Endodermal cell (in vitro differentiated cells): ENCODE measurements at regions not wholly inside any gene's neighbourhood (a gene's known extent, or its start where the extent isn't known, plus 50 kb on each side); places are given as distances from the start of the nearest gene placed in this dataset.

Experiments
- DNase-seq: peaks from one replicate; pipeline ENCODE4 v3.0.0-alpha.2; 2017
- H3K27ac ChIP-seq: 2 replicates; pipeline ENCODE4 v1.5.1; 2013; ENCODE audit warnings: mild to moderate bottlenecking, low read depth, low read length, moderate library complexity
- H3K27me3 ChIP-seq: 2 replicates; pipeline ENCODE4 v1.6.1; 2013; ENCODE audit warnings: mild to moderate bottlenecking, low read length, moderate library complexity; ENCODE audit not compliant: insufficient read depth, control insufficient read depth, poor library complexity, severe bottlenecking
- H3K36me3 ChIP-seq: 2 replicates; pipeline ENCODE4 v1.7.0; 2013; ENCODE audit warnings: mild to moderate bottlenecking, low read length, moderate library complexity; ENCODE audit not compliant: control insufficient read depth, insufficient read depth
- H3K4me1 ChIP-seq: one replicate; pipeline ENCODE4 v1.7.0; 2013; ENCODE audit warnings: low read length; ENCODE audit not compliant: control insufficient read depth, insufficient read depth
- H3K4me3 ChIP-seq: 2 replicates; pipeline ENCODE4 v1.5.1; 2013; ENCODE audit warnings: mild to moderate bottlenecking, low read length, moderate library complexity
- H3K9ac ChIP-seq: 2 replicates; pipeline ENCODE4 v1.6.1; 2013; ENCODE audit warnings: mild to moderate bottlenecking, low read length, moderate library complexity; ENCODE audit not compliant: poor library complexity, severe bottlenecking; ENCODE audit errors: extremely low read depth
- H3K9me3 ChIP-seq: 2 replicates; pipeline ENCODE4 v1.6.1; 2013; ENCODE audit warnings: mild to moderate bottlenecking, low read length, moderate library complexity; ENCODE audit not compliant: control insufficient read depth
- H3K27ac Mint-ChIP-seq: 2 replicates; pipeline ENCODE4 v1.8.0; 2020; ENCODE audit warnings: mixed read lengths
- H3K27me3 Mint-ChIP-seq: 2 replicates; pipeline ENCODE4 v1.8.0; 2021; ENCODE audit warnings: mild to moderate bottlenecking, mixed read lengths; ENCODE audit not compliant: insufficient read depth
- H3K36me3 Mint-ChIP-seq: 2 replicates; pipeline ENCODE4 v1.8.0; 2020; ENCODE audit warnings: low read depth, mixed read lengths
- H3K4me1 Mint-ChIP-seq: 2 replicates; pipeline ENCODE4 v1.8.0; 2020; ENCODE audit warnings: mixed read lengths
- H3K4me3 Mint-ChIP-seq: 2 replicates; pipeline ENCODE4 v1.8.0; 2020; ENCODE audit warnings: mild to moderate bottlenecking, moderate library complexity, mixed read lengths
- H3K9me3 Mint-ChIP-seq: 2 replicates; pipeline ENCODE4 v1.8.0; 2020; ENCODE audit warnings: mild to moderate bottlenecking, mixed read lengths
- WGBS, 2 experiments: methylation state at CpG; one replicate each; pipeline versions ENCODE4 v1.1.5 to v1.1.7; 2013; ENCODE audit warnings: missing lambda C conversion rate in 2 of 2, mixed read lengths in 1 of 2; ENCODE audit not compliant: insufficient coverage in 1 of 2, insufficient read length in 1 of 2; 5-methylcytosine and 5-hydroxymethylcytosine counted together
- TF ChIP-seq, protein P1 (sequence below): fragments of 200-600 bp; sonication (generic); conservative IDR thresholded peaks from 2 replicates; pipeline ENCODE4 v1.5.0; 2021; ENCODE audit warnings: antibody characterized with exemption, mild to moderate bottlenecking

DNA sequence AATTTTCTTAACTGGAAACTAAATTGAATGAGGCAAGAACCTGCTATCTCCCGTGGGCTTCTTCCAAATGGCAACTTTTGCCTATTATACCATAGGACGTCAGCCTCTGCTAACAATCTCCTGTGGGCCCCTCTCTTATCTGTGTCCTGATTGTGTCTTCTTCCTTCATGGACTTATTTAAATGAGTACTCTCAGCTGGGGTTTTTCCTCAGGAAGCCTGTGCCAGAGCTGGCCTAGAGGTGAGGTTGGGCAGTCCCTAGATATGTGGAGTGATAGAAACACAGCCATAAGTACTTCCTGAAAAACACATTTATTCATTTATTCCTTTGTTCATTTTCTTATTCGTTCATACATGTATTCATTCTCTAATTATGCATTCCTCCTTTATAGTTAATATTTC lies 712.5 kb upstream of the SLIT2 start:
- no peak overlapping the region for H3K27ac Mint-ChIP-seq
- no peaks in the 10 kb centered on the region for H3K9me3 Mint-ChIP-seq
- no peak overlapping the region for H3K4me3 Mint-ChIP-seq
- H3K36me3 Mint-ChIP-seq = no peaks in the 10 kb centered on the region
- no peak for DNase-seq
- TF ChIP-seq, protein P1, sequence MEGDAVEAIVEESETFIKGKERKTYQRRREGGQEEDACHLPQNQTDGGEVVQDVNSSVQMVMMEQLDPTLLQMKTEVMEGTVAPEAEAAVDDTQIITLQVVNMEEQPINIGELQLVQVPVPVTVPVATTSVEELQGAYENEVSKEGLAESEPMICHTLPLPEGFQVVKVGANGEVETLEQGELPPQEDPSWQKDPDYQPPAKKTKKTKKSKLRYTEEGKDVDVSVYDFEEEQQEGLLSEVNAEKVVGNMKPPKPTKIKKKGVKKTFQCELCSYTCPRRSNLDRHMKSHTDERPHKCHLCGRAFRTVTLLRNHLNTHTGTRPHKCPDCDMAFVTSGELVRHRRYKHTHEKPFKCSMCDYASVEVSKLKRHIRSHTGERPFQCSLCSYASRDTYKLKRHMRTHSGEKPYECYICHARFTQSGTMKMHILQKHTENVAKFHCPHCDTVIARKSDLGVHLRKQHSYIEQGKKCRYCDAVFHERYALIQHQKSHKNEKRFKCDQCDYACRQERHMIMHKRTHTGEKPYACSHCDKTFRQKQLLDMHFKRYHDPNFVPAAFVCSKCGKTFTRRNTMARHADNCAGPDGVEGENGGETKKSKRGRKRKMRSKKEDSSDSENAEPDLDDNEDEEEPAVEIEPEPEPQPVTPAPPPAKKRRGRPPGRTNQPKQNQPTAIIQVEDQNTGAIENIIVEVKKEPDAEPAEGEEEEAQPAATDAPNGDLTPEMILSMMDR = no peak
- H3K27me3 ChIP-seq = no peaks in the 10 kb centered on the region
- no peaks in the 10 kb centered on the region for H3K9me3 ChIP-seq
- H3K4me3 ChIP-seq = no peak overlapping the region
- no peaks in the 10 kb centered on the region for H3K27me3 Mint-ChIP-seq
- no peaks in the 10 kb centered on the region for H3K36me3 ChIP-seq
- H3K9ac ChIP-seq = no peak overlapping the region
- H3K27ac ChIP-seq = no peak overlapping the region
- 86 to 88% methylated on average over 1 to 3 of the region's 3 CpGs for WGBS, 2 experiments
- no peaks in the 10 kb centered on the region for H3K4me1 ChIP-seq
- H3K4me1 Mint-ChIP-seq = peaks cover 6% of the 10 kb centered on the region

DNA sequence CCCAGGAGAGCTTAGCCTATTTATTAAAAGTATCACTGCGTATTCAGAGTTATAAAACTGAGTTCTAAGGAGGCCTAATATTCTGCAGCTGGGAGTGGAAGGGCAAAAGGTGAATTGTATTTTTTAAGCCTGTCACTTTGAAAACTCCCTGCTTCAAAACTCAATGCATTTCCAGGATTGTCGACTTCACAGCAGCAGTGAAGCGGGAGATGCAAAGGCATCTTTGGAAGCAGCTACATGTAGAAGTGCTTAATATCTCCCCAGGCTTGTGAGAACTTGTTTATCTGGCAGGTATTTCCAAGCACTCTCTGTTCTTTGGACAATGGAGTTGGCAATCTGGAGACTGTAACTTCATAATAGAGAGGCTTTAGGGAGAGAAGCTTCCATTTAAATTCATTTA lies 717.5 kb upstream of the SLIT2 start:
- TF ChIP-seq, protein P1 = no peak
- H3K4me3 Mint-ChIP-seq = no peak overlapping the region
- H3K9ac ChIP-seq = no peak overlapping the region
- no peak overlapping the region for H3K27ac ChIP-seq
- H3K4me3 ChIP-seq = no peak overlapping the region
- peaks cover under 1% of the 10 kb centered on the region for H3K4me1 Mint-ChIP-seq
- DNase-seq = no peak
- no peaks in the 10 kb centered on the region for H3K36me3 Mint-ChIP-seq
- 94% methylated on average over 3 of the region's 3 CpGs; no CpG with 5 or more reads in 1 of the 2 experiments for WGBS, 2 experiments
- no peaks in the 10 kb centered on the region for H3K4me1 ChIP-seq
- no peaks in the 10 kb centered on the region for H3K27me3 Mint-ChIP-seq
- no peaks in the 10 kb centered on the region for H3K9me3 Mint-ChIP-seq
- H3K9me3 ChIP-seq = no peaks in the 10 kb centered on the region
- H3K27ac Mint-ChIP-seq = no peak overlapping the region
- H3K27me3 ChIP-seq = no peaks in the 10 kb centered on the region
- no peaks in the 10 kb centered on the region for H3K36me3 ChIP-seq

DNA sequence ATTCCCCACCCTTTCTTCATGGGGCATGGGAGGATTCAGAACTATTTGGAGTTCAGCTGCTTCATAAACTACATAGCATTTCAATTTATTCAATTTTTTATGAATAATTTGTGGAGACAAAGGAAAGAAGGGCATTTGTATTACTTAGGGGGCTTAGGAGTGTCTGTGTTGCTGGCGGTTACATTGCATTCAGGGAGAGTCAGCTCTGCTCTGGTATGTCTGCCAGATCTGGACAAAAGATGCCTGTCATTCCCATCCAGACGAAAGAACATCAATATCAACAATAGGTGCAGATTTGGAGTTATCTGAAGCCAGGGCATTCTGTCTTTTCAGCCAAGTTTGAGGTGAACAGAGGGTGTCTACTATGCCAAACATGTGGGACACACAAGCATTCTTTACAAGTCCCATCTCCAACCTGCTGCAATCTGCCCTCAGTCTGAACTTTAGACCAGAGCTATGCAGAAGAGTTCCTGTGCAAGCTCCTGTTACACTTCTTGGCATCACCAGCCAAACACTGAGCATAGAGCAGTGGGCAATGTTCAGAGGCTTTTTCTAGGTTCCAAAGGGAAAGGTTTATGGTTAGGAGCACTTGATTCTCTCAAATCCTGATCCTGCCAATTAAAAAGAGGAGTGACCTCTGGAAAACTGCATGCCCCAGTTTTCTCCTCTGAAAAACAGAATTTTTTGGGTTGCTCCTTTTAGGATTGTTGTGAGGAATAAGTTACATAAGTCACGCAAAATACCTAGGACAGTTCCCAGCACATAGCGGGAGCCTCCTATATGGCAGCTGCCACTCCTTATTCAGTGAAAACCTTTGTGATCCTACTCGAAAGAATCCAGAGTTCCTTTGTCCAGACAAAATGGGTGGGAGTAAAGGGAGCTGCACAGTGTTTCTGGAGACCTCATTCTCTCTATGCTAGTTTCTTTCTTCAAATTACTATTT lies 719.5 kb upstream of the SLIT2 start:
- Mint-ChIP-seq H3K27me3 (no peaks in the 10 kb centered on the region), H3K4me3 (no peak overlapping the region), H3K36me3 (no peaks in the 10 kb centered on the region), H3K9me3 (no peaks in the 10 kb centered on the region), H3K4me1 (no peaks in the 10 kb centered on the region), H3K27ac (no peak overlapping the region)
- WGBS, 2 experiments = 42 to 89% methylated on average over 2 to 5 of the region's 5 CpGs
- no peaks in the 10 kb centered on the region for H3K9me3 ChIP-seq
- no peaks in the 10 kb centered on the region for H3K27me3 ChIP-seq
- no peak for DNase-seq
- no peaks in the 10 kb centered on the region for H3K4me1 ChIP-seq
- no peak overlapping the region for H3K9ac ChIP-seq
- H3K27ac ChIP-seq = peak overlapping the region; percentile 59
- H3K36me3 ChIP-seq = no peaks in the 10 kb centered on the region
- no peak overlapping the region for H3K4me3 ChIP-seq
- TF ChIP-seq, protein P1 = no peak
